Right cardiac atrium (tissue), 5 donors: ENCODE measurements at regions not wholly inside any gene's neighbourhood (a gene's known extent, or its start where the extent isn't known, plus 50 kb on each side); places are given as distances from the start of the nearest gene placed in this dataset.

Experiments used
- ATAC-seq, 2 donors: fragments of 200-7000 bp; cut with Tn5 transposase; one replicate each; pipeline versions ENCODE4 v1.8.0 to v1.9.1; 2020; ENCODE audit warnings: moderate library complexity in 2 of 2, mild to moderate bottlenecking in 1 of 2
- DNase-seq, 3 donors: peaks; one replicate each; pipeline ENCODE4 v3.0.0-alpha.2; 2020
- H3K27ac ChIP-seq: one replicate; pipeline ENCODE4 v1.5.1; 2013; ENCODE audit warnings: mild to moderate bottlenecking, low read length, control low read depth, moderate library complexity
- H3K27me3 ChIP-seq: one replicate; pipeline ENCODE4 v1.6.1; 2013; ENCODE audit not compliant: control insufficient read depth, insufficient read depth
- H3K4me1 ChIP-seq: one replicate; pipeline ENCODE4 v1.6.1; 2013; ENCODE audit warnings: low read length; ENCODE audit not compliant: control insufficient read depth, insufficient read depth
- H3K4me3 ChIP-seq: one replicate; pipeline ENCODE4 v1.5.1; 2013; ENCODE audit warnings: low read length, control low read depth
- H3K9me3 ChIP-seq: one replicate; pipeline ENCODE4 v1.6.1; 2013; ENCODE audit warnings: low read length; ENCODE audit not compliant: control insufficient read depth
- whole genome bisulfite sequencing: extraction: QIAGEN DNeasy Blood & Tissue Kit; methylation state at CpG from one replicate; pipeline ENCODE4 v1.1.7; 2013; 5-methylcytosine and 5-hydroxymethylcytosine counted together
- intact Hi-C, 4 donors: fragments of 100-400 bp; cut with DNase I; formaldehyde crosslinking; loops; one replicate each; pipeline versions ENCODE4 v1.11.0 to v1.14.0; 2022 to 2023
- donor health status: healthy with polysubstance abuse.
- donor health status: DM: no; HTN: yes; CAD: no.
- donor health status: DM: no; HTN: no; CAD: no.
- donor health status: DM: no; HTN: yes; CAD: no; lungs with severe emphysema.
- donor health status: DM: yes; HTN: yes; CAD: no.

DNA sequence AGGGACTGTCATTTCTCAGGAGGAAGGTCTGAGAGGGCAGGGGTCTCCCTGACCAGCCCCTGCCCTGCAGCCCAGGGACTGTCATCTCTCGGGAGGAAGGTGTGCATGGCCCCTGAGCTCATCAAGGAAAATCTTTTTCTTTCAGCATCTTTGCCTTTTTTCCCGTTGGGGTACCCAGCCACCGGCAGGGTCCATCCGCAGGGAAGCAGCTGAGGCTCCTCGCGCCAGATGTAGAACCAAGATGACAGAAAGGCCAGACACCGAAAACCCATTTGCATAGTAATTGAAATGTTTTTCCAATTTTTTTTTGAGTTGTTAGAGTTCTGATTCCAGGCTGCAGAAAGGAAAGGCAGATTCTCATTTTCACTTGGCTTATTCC lies 613.9 kb downstream of the TBC1D22A start:
- ATAC-seq (no peak), DNase-seq (no peak)
- Histone ChIP-seq H3K4me3 (no peak overlapping the region), H3K27ac (no peak overlapping the region), H3K27me3 (no peaks in the 10 kb centered on the region), H3K4me1 (no peaks in the 10 kb centered on the region), H3K9me3 (no peaks in the 10 kb centered on the region)
- WGBS: 88% methylated on average over 7 of the region's 7 CpGs
- intact Hi-C loops: no loop called here

DNA sequence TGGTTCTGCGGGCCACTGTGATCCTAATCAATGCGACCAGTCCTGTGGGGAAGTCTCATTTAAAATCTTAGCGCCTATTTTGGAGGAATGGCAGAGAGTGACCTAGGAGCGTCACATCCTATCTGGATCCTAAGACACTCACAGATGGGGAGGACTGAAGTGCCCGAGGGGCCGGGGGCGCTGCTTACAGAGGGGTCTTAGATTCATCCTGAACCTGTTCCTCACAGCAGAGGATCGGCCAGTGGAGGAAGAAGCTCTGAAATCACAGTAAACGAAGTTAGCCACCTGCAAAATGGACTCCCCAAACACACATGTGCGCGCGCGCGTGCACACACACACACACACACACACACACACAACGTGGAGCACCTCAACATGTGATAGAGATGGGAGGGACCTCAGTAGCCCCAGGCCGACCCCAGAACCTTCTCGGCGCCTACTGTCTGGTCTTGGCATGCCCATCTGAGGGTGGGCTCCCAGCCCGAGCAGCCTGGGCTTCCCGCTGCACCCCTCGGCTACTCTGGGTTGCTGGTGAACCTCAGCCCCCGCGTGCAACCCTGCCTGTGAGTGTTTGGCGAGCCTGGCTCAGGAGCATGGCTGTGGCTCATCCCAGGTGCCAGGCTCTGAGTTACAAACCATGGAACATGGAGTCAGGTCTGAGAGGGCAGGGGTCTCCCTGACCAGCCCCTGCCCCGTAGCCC lies 613.3 kb downstream of the TBC1D22A start:
- intact Hi-C loops: no loop called here
- H3K27ac ChIP-seq: no peak overlapping the region
- no peaks in the 10 kb centered on the region for H3K9me3 ChIP-seq
- ATAC-seq (no peak), DNase-seq (no peak)
- no peak overlapping the region for H3K4me3 ChIP-seq
- WGBS: 87% methylated on average over 25 of the region's 25 CpGs
- H3K27me3 ChIP-seq: no peaks in the 10 kb centered on the region
- no peaks in the 10 kb centered on the region for H3K4me1 ChIP-seq

DNA sequence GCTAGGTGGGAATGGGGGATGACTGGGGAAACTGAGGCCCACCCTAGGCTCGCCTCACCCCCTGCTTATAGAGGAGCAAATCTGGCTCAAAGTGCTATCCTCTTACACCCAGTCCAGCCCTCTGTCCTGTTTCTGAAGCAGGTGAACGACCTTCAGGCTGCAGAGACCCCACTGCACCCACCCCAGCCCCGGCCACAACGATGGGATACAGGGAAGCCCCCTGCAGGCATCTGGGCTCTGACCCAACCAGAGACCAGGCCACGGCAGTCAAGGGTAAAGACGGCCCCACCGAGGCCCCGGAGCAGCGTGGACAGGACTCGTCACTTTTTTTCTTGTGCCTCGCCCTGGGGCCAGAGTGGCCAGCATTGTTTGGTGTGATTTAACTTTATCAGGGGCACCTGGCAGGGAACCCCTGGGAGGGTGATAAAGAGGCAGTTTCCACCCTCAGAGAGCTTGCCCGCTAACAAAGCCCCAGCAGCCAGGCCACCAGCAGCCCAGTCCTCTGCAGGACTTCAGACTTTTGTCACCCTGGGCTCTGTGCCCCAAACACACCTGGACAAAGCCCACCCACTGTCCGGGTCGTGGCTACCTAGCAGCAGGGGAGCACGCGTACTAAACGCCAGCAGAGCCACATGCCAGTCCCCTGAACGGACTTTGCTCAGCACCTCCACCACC lies 612.6 kb downstream of the TBC1D22A start:
- Histone ChIP-seq H3K4me1 (no peaks in the 10 kb centered on the region), H3K4me3 (no peak overlapping the region), H3K9me3 (no peaks in the 10 kb centered on the region), H3K27ac (no peak overlapping the region), H3K27me3 (no peaks in the 10 kb centered on the region)
- WGBS: 82% methylated on average over 18 of the region's 18 CpGs
- ATAC-seq (no peak), DNase-seq (no peak)
- intact Hi-C loops: no loop called here

DNA sequence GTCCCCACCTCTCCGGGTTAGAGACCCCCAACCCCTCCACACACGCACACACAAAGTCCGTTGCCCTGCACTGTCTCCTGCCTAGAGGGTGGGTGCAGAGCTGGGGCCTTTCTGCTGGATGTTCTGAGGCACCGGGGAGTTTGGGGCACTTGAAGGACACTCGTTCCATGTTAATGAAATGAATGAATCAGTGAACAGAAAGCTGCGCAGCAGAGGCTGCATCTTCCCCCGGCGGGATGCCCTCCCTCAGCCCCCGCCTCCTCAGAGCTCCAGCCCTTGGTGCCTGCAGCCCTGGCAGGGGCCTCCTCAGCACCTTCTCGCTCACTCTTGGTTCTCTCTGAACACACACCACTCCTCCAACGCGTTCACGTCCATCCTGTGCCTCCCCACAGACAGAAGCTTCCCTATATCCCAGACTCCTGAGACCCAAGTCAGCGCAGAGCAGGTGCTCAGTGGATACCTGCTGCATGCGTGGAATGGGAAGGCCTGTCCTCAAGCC lies 611.9 kb downstream of the TBC1D22A start:
- WGBS: 87% methylated on average over 15 of the region's 15 CpGs
- Histone ChIP-seq H3K27me3 (no peaks in the 10 kb centered on the region), H3K27ac (no peak overlapping the region), H3K4me1 (no peaks in the 10 kb centered on the region), H3K4me3 (no peak overlapping the region), H3K9me3 (no peaks in the 10 kb centered on the region)
- DNase-seq: no peak
- ATAC-seq: no peak
- intact Hi-C loops: no loop called here

GRCh38 chr22:47373648-47374272 lies 611.3 kb downstream of the TBC1D22A start:
- Histone ChIP-seq H3K9me3 (no peaks in the 10 kb centered on the region), H3K4me1 (no peaks in the 10 kb centered on the region), H3K4me3 (no peak overlapping the region), H3K27me3 (no peaks in the 10 kb centered on the region), H3K27ac (no peak overlapping the region)
- 81% methylated on average over 13 of the region's 13 CpGs for whole genome bisulfite sequencing
- no peak for DNase-seq
- no peak for ATAC-seq
- intact Hi-C loops: no loop called here

DNA sequence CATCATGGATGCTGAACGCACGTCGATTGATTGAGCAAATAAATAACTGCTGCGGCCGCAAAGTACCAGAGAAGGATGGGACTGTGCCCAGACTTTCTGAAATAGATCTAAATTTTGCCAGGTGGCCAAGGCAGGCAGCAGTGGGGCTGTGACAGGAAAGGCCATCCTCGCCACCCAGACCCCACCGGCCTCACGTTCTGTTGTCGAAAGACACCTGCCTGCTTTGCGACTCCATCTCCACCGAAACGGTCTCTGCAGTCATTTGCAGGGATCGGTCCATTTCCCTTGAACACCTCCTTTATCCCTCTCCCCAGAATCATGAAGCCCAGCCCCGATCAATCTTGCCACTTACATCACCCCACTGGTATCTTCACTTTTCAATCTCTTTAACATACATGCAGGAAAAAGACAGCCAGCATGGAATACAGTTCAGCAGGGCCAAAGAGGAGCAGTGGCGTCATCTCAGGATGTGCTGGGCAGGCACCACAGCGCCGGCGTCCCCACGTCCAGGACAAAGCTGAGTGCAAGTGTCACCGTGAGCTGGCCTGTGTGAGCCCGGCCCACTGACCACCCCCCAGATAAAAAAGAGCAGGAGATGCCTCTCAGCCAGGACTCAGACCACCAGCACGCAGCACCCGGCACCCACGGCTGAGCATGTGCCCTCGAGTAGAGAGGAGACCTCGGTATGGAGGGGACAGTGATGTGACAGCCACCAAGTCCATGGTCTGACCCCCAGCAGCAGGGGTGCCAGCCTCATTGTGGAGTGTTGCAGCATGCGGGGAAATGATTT lies 610.3 kb downstream of the TBC1D22A start:
- ATAC-seq (no peak), DNase-seq (no peak)
- no peak overlapping the region for H3K4me3 ChIP-seq
- no peak overlapping the region for H3K27ac ChIP-seq
- no peaks in the 10 kb centered on the region for H3K27me3 ChIP-seq
- intact Hi-C loops: no loop called here
- WGBS: 86% methylated on average over 27 of the region's 27 CpGs
- no peaks in the 10 kb centered on the region for H3K9me3 ChIP-seq
- no peaks in the 10 kb centered on the region for H3K4me1 ChIP-seq

GRCh38 chr22:47372111-47372581 lies 609.7 kb downstream of the TBC1D22A start:
- Histone ChIP-seq H3K9me3 (no peaks in the 10 kb centered on the region), H3K27ac (no peak overlapping the region), H3K4me3 (no peak overlapping the region), H3K27me3 (no peaks in the 10 kb centered on the region), H3K4me1 (no peaks in the 10 kb centered on the region)
- WGBS: 83% methylated on average over 15 of the region's 15 CpGs
- ATAC-seq (no peak), DNase-seq (no peak)
- intact Hi-C loops: no loop called here

DNA sequence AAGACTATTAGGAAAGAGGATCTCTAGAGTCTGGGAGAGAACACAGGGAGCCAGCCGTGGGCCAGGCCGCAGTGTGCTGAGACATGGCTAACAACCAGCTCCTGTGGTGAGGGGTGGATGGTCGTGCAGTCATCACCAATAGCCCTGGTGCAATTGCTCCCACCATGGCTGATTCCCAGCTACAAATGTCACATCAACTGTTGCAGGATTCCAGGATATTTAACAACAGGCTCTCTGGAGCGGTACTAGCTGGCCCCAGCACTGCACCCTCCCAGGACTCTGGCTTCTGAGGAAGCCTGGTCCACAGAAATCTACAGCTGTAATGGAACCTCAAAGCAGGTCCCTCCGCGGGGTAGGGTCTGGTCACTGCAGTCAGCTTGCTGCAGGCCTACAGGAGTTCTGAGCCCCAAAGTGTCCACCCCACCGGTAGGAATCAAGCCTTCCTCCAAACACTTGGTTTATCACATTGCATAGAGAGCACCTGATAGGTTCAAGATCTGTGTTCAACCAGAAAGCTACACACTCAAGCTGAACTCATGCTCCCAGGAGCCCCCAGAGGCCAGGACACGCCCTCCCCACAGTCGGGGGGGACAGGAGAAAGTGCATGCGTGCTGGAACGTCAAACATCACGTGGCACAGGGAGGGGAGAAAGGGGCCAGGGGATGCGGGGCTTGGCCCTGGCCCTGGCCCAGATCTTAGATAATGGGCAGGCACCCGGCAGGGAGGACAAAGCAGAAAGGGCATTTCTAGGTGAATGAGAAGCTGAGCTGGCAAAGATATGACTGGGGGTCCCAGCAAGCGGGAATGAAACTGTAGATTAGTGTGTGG lies 609.0 kb downstream of the TBC1D22A start:
- DNase-seq (no peak), ATAC-seq (no peak)
- Histone ChIP-seq H3K4me1 (no peaks in the 10 kb centered on the region), H3K9me3 (no peaks in the 10 kb centered on the region), H3K27me3 (no peaks in the 10 kb centered on the region), H3K27ac (no peak overlapping the region), H3K4me3 (no peak overlapping the region)
- 78% methylated on average over 15 of the region's 15 CpGs for WGBS
- intact Hi-C loops: no loop called here

DNA sequence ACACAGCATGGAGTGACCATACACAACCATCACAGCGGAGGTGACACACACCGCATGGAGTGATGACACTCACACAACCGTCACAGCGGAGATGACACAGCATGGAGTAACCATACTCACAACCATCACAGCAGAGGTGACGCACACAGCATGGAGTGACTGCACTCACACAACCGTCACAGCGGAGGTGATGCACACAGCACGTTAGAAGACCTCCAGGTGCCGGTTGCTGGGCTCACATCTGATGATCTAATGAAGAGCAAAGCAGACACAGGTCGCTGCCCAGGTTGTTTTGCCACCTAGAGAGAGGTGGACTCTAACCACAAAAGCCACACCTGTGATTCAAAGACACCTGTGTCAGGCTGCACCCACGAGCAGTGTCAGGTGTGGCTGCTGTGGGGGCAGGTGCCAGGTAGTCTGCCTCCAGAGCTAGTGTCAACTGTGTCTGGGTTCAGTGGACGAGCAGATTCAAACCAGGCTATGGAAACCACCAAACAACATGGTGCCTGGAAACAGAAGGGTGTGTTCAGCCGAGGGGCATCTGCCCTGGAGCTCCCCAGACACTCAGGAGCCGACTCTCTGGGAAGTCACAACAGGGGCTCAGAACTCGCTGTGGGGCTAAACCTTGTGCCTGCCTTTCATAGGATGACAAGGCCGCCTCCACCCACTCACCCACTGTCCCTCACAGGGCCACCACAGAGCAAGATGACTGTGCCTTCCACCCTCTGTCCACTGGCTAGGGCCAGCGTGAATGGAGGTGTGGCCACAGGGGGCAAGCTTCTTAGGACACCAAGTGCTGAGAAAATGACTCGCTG lies 608.2 kb downstream of the TBC1D22A start:
- Histone ChIP-seq H3K4me3 (no peak overlapping the region), H3K27me3 (no peaks in the 10 kb centered on the region), H3K4me1 (no peaks in the 10 kb centered on the region), H3K9me3 (no peaks in the 10 kb centered on the region), H3K27ac (no peak overlapping the region)
- intact Hi-C loops: no loop called here
- 73% methylated on average over 18 of the region's 18 CpGs for WGBS
- DNase-seq (no peak), ATAC-seq (no peak)
